ENCODE measurements at regions not wholly inside any gene's neighbourhood (a gene's known extent, or its start where the extent isn't known, plus 50 kb on each side); places are given as distances from the start of the nearest gene placed in this dataset.
"Not testable (repeated sequence)": the region's sequence is repeated elsewhere in the genome, so short reads cannot be mapped to it uniquely, and the experiment has no call there.

DNA sequence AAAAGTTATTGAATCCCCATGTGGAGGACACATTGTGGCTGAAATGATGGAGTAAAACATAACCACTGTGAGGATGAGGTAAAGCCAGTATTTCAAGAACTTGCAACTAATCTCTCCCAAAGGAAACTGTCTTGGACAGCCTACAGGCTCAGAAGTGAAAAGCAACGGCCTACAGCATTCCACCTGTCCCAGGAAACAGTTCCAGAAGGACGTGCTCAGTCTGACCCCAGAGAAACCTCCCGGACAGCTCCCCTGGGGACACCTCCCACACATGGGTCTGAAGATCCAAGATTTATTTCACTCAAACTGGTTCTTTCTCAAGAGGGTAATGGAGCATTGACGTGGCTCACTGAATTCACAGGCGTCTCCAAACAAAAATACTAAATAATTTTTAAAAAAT lies 115.0 kb upstream of the VOPP1 start:
- TF ChIP-seq, protein P1, sequence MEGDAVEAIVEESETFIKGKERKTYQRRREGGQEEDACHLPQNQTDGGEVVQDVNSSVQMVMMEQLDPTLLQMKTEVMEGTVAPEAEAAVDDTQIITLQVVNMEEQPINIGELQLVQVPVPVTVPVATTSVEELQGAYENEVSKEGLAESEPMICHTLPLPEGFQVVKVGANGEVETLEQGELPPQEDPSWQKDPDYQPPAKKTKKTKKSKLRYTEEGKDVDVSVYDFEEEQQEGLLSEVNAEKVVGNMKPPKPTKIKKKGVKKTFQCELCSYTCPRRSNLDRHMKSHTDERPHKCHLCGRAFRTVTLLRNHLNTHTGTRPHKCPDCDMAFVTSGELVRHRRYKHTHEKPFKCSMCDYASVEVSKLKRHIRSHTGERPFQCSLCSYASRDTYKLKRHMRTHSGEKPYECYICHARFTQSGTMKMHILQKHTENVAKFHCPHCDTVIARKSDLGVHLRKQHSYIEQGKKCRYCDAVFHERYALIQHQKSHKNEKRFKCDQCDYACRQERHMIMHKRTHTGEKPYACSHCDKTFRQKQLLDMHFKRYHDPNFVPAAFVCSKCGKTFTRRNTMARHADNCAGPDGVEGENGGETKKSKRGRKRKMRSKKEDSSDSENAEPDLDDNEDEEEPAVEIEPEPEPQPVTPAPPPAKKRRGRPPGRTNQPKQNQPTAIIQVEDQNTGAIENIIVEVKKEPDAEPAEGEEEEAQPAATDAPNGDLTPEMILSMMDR (IDR thresholded peaks at IDR 0.05; ENCODE audit: insufficient read depth, low read length) = not testable (repeated sequence)
- TF ChIP-seq GABPA, POLR2AphosphoS5 (IDR thresholded peaks at IDR 0.05; ENCODE audit: low read depth): not testable (repeated sequence)

Measured in HL-60 (cell line).